HEK293 (cell line): ENCODE measurements at regions not wholly inside any gene's neighbourhood (a gene's known extent, or its start where the extent isn't known, plus 50 kb on each side); places are given as distances from the start of the nearest gene placed in this dataset.

Experiments
- CTCF ChIA-PET: fragments of 350-600 bp; formaldehyde crosslinking; extraction: SDS; loops from one replicate; lab custom pipeline; 2021; ENCODE audit warnings: antibody characterized with exemption; lab: Yijun Ruan, JAX
- POLR2A ChIA-PET: fragments of 300-600 bp; formaldehyde crosslinking; extraction: SDS; loops from one replicate; lab custom pipeline; 2020; ENCODE audit warnings: antibody characterized with exemption, inconsistent platforms; lab: Yijun Ruan, JAX
- H3K27ac ChIP-seq: fragments of 200-500 bp; sonication (Bioruptor generic); 2 replicates; pipeline ENCODE4 v1.5.1; 2014; ENCODE audit warnings: low read depth, low read length, control low read depth, inconsistent platforms; ENCODE audit errors: extremely low read depth
- H3K36me3 ChIP-seq, 2 experiments: fragments of 200-500 bp in 1 of 2; sonication (Bioruptor generic) in 1 of 2; 1 replicate in 1 of 2; 2 replicates in 1 of 2; pipeline ENCODE4 v1.5.1; 2014 to 2017; ENCODE audit warnings: inconsistent platforms in 2 of 2, low read length in 2 of 2; ENCODE audit not compliant: control insufficient read depth in 2 of 2, insufficient read depth in 1 of 2
- H3K4me1 ChIP-seq: fragments of 200-500 bp; sonication (Bioruptor generic); 2 replicates; pipeline ENCODE4 v1.5.1; 2014; ENCODE audit warnings: mild to moderate bottlenecking, low read length, inconsistent platforms; ENCODE audit not compliant: control insufficient read depth, insufficient read depth
- H3K4me3 ChIP-seq: 2 replicates; pipeline ENCODE4 v1.5.1; 2011; ENCODE audit warnings: low read depth, mild to moderate bottlenecking, control low read depth, low read length, moderate library complexity
- H3K9me3 ChIP-seq: fragments of 200-500 bp; sonication (Bioruptor generic); 2 replicates; pipeline ENCODE4 v1.5.1; 2014; ENCODE audit warnings: low read depth, low read length, inconsistent platforms; ENCODE audit not compliant: control insufficient read depth, insufficient read depth
- KLF1 ChIP-seq: fragments of 450-650 bp; formaldehyde crosslinking; IDR thresholded peaks from 2 replicates; pipeline ENCODE4 v1.5.1; 2016; ENCODE audit warnings: missing biosample characterization, missing genetic modification characterization
- KLF16 ChIP-seq: fragments of 450-650 bp; formaldehyde crosslinking; IDR thresholded peaks from 2 replicates; pipeline ENCODE4 v1.5.1; 2017; ENCODE audit warnings: missing biosample characterization, missing genetic modification characterization
- PRDM6 ChIP-seq: fragments of 450-650 bp; formaldehyde crosslinking; IDR thresholded peaks from 2 replicates; pipeline ENCODE4 v1.5.1; 2017; ENCODE audit warnings: missing biosample characterization, missing genetic modification characterization
- WT1 ChIP-seq: fragments of 450-650 bp; formaldehyde crosslinking; IDR thresholded peaks from 2 replicates; pipeline ENCODE4 v1.5.1; 2016; ENCODE audit warnings: missing biosample characterization, missing genetic modification characterization
- ZBTB21 ChIP-seq: fragments of 450-650 bp; formaldehyde crosslinking; IDR thresholded peaks from 2 replicates; pipeline ENCODE4 v1.5.1; 2017; ENCODE audit warnings: missing biosample characterization, missing genetic modification characterization
- ZNF132 ChIP-seq: fragments of 450-650 bp; formaldehyde crosslinking; IDR thresholded peaks from 2 replicates; pipeline ENCODE4 v1.5.1; 2017; ENCODE audit warnings: missing biosample characterization, missing genetic modification characterization, borderline replicate concordance
- ZNF18 ChIP-seq: fragments of 450-650 bp; formaldehyde crosslinking; IDR thresholded peaks from 2 replicates; pipeline ENCODE4 v1.5.1; 2016; ENCODE audit warnings: missing biosample characterization, missing genetic modification characterization
- ZNF19 ChIP-seq: fragments of 450-650 bp; formaldehyde crosslinking; IDR thresholded peaks from 2 replicates; pipeline ENCODE4; 2016; ENCODE audit warnings: missing biosample characterization, missing genetic modification characterization, low read depth
- ZNF202 ChIP-seq: fragments of 450-650 bp; formaldehyde crosslinking; IDR thresholded peaks from 2 replicates; pipeline ENCODE4 v1.5.1; 2016; ENCODE audit warnings: missing biosample characterization, missing genetic modification characterization, borderline replicate concordance
- ZNF214 ChIP-seq: fragments of 450-650 bp; formaldehyde crosslinking; IDR thresholded peaks from 2 replicates; pipeline ENCODE4 v1.5.1; 2017; ENCODE audit warnings: missing biosample characterization, mild to moderate bottlenecking, missing genetic modification characterization, borderline replicate concordance
- ZNF239 ChIP-seq: fragments of 450-650 bp; formaldehyde crosslinking; IDR thresholded peaks from 2 replicates; pipeline ENCODE4 v1.5.1; 2016; ENCODE audit warnings: missing biosample characterization, missing genetic modification characterization
- ZNF350 ChIP-seq: fragments of 450-650 bp; formaldehyde crosslinking; IDR thresholded peaks from 2 replicates; pipeline ENCODE4 v1.5.0; 2017; ENCODE audit warnings: missing biosample characterization, mild to moderate bottlenecking, missing genetic modification characterization
- ZNF354C ChIP-seq: fragments of 450-650 bp; formaldehyde crosslinking; IDR thresholded peaks from 2 replicates; pipeline ENCODE4 v1.5.1; 2016; ENCODE audit warnings: missing biosample characterization, missing genetic modification characterization, low read depth, borderline replicate concordance
- ZNF394 ChIP-seq: fragments of 450-650 bp; formaldehyde crosslinking; IDR thresholded peaks from 2 replicates; pipeline ENCODE4 v1.5.1; 2016; ENCODE audit warnings: missing biosample characterization, missing genetic modification characterization, mild to moderate bottlenecking, moderate library complexity, borderline replicate concordance
- ZNF48 ChIP-seq: fragments of 450-650 bp; formaldehyde crosslinking; IDR thresholded peaks from 2 replicates; pipeline ENCODE4 v1.5.1; 2016; ENCODE audit warnings: missing biosample characterization, missing genetic modification characterization
- ZNF488 ChIP-seq: fragments of 450-650 bp; formaldehyde crosslinking; IDR thresholded peaks from 2 replicates; pipeline ENCODE4 v1.5.1; 2016; ENCODE audit warnings: missing biosample characterization, missing genetic modification characterization
- ZNF529 ChIP-seq: fragments of 450-650 bp; formaldehyde crosslinking; IDR thresholded peaks from 2 replicates; pipeline ENCODE4 v1.5.1; 2017; ENCODE audit warnings: missing genetic modification characterization, missing biosample characterization; ENCODE audit not compliant: insufficient replicate concordance
- ZNF747 ChIP-seq: fragments of 450-650 bp; formaldehyde crosslinking; IDR thresholded peaks from 2 replicates; pipeline ENCODE4 v1.5.1; 2016; ENCODE audit warnings: missing biosample characterization, missing genetic modification characterization
- ZNF830 ChIP-seq: fragments of 450-650 bp; IDR thresholded peaks from 2 replicates; pipeline ENCODE4 v1.5.0; 2018; ENCODE audit warnings: missing biosample characterization, missing genetic modification characterization, low read depth, mild to moderate bottlenecking, moderate library complexity

GRCh38 chr4:125551967-125552366 is 237.2 kb downstream of the FAT4 start:
- no peak overlapping the region for H3K4me3 ChIP-seq
- no peak overlapping the region for H3K27ac ChIP-seq
- H3K36me3 ChIP-seq = no peaks in the 10 kb centered on the region
- no peaks in the 10 kb centered on the region for H3K4me1 ChIP-seq
- CTCF ChIA-PET = no interaction called here
- POLR2A ChIA-PET = no interaction called here
- H3K9me3 ChIP-seq = no peaks in the 10 kb centered on the region
- no peak for TF ChIP-seq ZNF48
- no peak for TF ChIP-seq KLF16 (tag by site-specific recombination)
- no peak for TF ChIP-seq ZNF747 (tag by site-specific recombination)
- TF ChIP-seq ZNF239 (tag by site-specific recombination) = no peak
- no peak for TF ChIP-seq PRDM6 (tag by site-specific recombination)
- no peak for TF ChIP-seq ZNF488 (tag by site-specific recombination)
- no peak for TF ChIP-seq ZNF529 (tag by site-specific recombination)
- TF ChIP-seq ZNF214 (tag by site-specific recombination) = no peak
- TF ChIP-seq WT1 (tag by site-specific recombination) = no peak

GRCh38 chr4:125572601-125573000 is 257.8 kb downstream of the FAT4 start:
- no peaks in the 10 kb centered on the region for H3K36me3 ChIP-seq
- no peak overlapping the region for H3K27ac ChIP-seq
- no peaks in the 10 kb centered on the region for H3K9me3 ChIP-seq
- no peaks in the 10 kb centered on the region for H3K4me1 ChIP-seq
- ChIA-PET CTCF (interaction anchor here (0.6 kb wide), 1 partner anchor 619 kb away, joined by 3 read pairs; no protein-coding TSS in a partner anchor), POLR2A (no interaction called here)
- TF ChIP-seq ZNF18 (tag by site-specific recombination) (no peak), ZNF350 (tag by site-specific recombination) (no peak), ZNF202 (no peak), PRDM6 (tag by site-specific recombination) (no peak), ZBTB21 (tag by site-specific recombination) (no peak), ZNF830 (tag by site-specific recombination) (no peak), ZNF394 (tag by site-specific recombination) (no peak), ZNF354C (no peak), KLF1 (no peak), ZNF132 (tag by site-specific recombination) (no peak), ZNF19 (tag by site-specific recombination) (no peak)
- H3K4me3 ChIP-seq = no peak overlapping the region
